NOMO-1 (cell line): ENCODE measurements at regions not wholly inside any gene's neighbourhood (a gene's known extent, or its start where the extent isn't known, plus 50 kb on each side); places are given as distances from the start of the nearest gene placed in this dataset.
A peak's percentile ranks its signal among the peaks of the same experiment; 100 is the strongest.
"Not testable (repeated sequence)": the region's sequence is repeated elsewhere in the genome, so short reads cannot be mapped to it uniquely, and the experiment has no call there.

Experiments used
- DNase-seq, 2 experiments: peaks; one replicate each; lab custom pipeline; 2025; ENCODE audit not compliant: unreplicated experiment in 2 of 2; lab: John Stamatoyannopoulos, UW

DNA sequence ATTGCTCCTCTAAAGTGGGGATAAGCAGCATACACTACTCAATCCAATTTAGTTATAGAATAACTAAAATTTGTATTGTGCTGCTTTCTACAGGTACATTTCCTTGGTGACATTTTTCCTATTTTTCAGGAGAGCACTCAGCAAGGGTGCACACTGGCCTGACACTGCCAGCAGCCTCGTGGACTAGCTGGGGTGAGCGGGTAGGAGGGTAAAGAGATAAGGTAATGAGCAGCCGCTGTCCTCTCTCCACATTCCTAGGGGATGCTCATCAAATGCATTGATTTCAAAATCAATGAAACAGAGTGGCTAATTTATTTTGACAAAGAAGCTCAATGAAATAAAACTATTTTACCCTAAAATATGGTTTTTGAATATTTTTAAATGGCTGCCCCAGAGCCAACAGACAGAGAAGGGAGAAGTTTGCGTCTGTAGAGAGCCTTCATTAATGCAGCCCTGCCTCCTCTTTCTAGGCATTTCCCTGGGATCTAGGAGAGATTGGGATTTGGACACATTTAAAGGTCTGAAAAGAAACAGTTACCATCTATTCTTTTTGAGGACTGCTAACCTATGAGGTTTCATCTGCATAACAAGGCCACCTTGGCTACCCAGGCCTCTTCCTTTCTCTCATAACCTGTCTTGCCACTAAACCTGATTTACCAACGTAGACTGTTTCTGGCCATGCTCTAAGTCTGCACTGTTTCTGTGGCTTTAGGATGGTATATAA lies 561.0 kb downstream of the IPMK start:
- DNase-seq, result no peak

DNA sequence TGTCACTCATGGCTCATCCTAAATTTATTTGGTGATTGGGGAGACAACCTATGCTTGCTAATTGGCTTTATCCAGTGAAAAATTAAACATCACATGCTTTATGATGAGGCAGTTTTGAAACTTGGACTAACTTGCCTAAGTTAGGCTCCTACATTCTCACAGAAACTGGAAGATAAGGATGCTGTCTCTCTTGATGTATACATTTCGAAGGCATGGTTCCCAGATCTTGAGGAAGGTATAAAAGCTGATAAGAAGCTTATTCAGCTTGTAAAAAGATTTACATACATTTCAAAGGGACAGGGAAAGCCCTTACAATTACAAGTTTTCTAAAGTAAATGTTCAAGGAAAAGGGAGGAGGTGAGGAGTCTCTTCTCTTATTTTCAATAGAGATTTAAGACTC lies 561.7 kb downstream of the IPMK start:
- DNase-seq, result no peak

GRCh38 chr10:57699944-57700343 lies 567.8 kb downstream of the IPMK start:
- DNase-seq, result no peak

GRCh38 chr10:57696641-57697040 lies 571.1 kb downstream of the IPMK start:
- no peak for DNase-seq

- no peak for DNase-seq
Observed at GRCh38 chr10:57694956-57695608, 572.6 kb downstream of the IPMK start.

GRCh38 chr10:57692255-57692980 lies 575.3 kb downstream of the IPMK start:
- DNase-seq, result no peak

GRCh38 chr10:57689596-57690297 lies 577.9 kb downstream of the IPMK start:
- DNase-seq, result no peak

DNA sequence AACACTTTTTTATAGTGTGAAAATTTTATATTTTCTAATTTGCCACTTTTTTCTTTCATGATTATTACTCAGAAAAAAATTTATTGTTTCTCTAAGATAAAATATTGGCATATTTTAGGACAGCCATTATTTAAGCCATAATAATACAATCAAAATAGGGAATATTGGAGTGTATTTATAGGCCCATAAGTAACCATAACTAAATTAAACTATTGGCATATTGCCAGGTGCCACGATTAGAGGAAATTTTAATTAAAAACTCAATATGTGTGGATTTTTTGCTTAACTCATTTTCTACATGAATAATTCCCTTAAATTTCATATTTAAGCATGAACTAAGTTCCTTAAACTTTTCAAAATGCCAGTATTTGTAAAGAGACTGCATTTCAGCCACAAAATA lies 587.8 kb downstream of the IPMK start:
- DNase-seq, result no peak

GRCh38 chr10:57675125-57675524 lies 592.6 kb downstream of the IPMK start:
- no peak for DNase-seq

- DNase-seq, result no peak
Observed at GRCh38 chr10:57673446-57673960, 594.2 kb downstream of the IPMK start.

DNA sequence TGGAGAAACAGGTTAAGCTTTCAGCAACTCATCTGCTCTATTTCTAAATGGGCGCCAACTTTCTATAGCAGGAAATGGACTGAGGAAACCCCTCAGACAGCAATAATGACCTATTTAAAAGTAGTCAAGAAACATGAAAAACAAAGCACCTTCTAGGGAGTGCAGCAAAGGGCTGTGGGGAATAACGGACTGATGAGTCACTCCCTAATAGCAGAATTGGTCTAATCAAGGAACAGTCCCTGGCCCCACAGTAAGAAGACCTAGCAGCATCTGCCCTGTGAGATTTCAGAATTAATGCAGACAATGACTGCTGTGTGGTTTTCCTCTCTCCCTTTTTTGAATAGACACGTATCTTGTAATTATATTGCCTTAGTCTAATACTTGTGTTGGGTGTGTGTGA lies 602.9 kb downstream of the IPMK start:
- DNase-seq, result no peak

- DNase-seq, result no peak
Observed at GRCh38 chr10:57663401-57663800, 604.3 kb downstream of the IPMK start.

DNA sequence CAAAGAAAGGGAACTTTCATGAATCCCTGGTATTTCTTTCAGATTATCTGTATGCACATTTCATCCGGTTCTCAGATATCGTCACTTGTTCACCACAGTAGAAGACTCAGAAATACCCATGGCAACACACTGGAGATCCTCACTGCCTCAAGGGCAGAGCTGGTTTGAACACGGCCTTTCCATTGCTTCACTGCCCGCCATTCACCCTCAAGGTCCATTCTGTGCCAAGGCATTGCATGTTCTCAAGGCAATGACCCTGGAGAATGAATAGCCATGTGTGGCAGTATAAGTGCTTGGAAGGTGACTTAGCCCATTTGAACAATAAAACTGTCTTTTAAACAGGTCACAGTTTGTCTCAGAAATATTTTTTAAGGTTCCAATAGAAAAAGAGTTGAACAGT lies 606.5 kb downstream of the IPMK start:
- no peak for DNase-seq

GRCh38 chr10:57657164-57657765 lies 610.4 kb downstream of the IPMK start:
- DNase-seq, result peak; percentile 27 to 37

DNA sequence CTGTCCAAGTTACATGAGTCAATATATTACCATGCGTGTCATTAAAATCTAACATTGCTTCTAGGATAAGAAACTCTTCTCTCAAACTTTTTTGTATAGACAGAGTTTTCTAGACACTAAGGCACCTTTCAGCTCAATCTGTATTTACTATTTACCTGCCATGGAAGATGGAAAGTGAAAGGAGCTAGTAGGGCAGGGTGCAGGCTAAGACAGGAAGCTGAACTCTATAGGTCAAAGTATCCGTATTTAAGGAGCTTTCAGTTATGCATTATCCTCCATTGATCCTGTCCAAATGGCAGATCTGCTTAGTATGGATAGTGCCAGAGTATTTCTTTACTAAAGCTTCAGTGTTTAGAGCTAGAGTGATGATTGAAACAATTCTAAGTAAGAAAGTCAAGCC lies 612.8 kb downstream of the IPMK start:
- no peak for DNase-seq

GRCh38 chr10:57645108-57645507 lies 622.6 kb downstream of the IPMK start:
- DNase-seq, result not testable (repeated sequence)

GRCh38 chr10:57638411-57638810 lies 629.3 kb downstream of the IPMK start:
- no peak for DNase-seq

DNA sequence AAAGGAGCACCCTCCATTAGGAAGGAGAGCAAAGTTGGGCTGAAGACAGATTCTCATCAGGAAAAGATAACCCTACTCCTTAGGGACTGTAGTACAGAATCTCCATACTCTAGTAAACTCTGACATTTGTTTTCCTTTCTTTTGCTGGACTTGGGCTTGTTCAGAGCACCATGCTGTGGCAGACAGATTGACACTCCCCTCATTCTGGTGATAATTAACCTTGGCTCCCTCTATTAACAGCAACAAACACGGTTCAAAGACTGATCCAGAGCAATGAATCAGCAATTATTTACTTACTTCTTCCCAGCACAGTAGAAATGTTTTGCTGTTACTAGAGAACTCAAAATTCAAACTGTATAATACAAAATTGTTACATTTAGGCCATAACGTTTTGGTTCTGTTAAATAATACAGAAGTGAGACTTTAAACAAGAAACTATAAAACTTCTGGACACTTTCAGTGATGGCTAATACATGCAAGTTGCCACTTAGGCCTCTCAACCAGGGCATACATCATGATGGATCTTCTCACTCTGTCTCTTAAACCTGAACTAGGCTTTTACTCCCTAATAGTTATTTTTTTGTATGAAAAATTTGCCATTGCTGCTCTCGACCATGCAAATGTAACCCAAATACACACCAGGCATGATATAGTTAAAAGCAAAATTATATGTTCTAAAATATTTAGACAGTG lies 639.0 kb downstream of the IPMK start:
- no peak for DNase-seq

- DNase-seq, result no peak
Observed at GRCh38 chr10:57627642-57628178, 640.0 kb downstream of the IPMK start.
